Loucy (cell line): ENCODE measurements at regions not wholly inside any gene's neighbourhood (a gene's known extent, or its start where the extent isn't known, plus 50 kb on each side); places are given as distances from the start of the nearest gene placed in this dataset.

Experiments used
- CTCF ChIP-seq: fragments of 200-600 bp; sonication (generic); conservative IDR thresholded peaks from 2 replicates; pipeline ENCODE4 v1.5.1; 2014; ENCODE audit warnings: mild to moderate bottlenecking, antibody characterized with exemption, low read length
- EZH2phosphoT487 ChIP-seq: fragments of 200-600 bp; IDR thresholded peaks from 2 replicates; pipeline ENCODE4 v1.6.1; 2018; ENCODE audit warnings: antibody characterized with exemption, mild to moderate bottlenecking, moderate library complexity, borderline replicate concordance

GRCh38 chr9:91028166-91028827 is 226.7 kb downstream of the SYK start:
- TF ChIP-seq CTCF (no peak), EZH2phosphoT487 (no peak)
